ENCODE measurements at regions not wholly inside any gene's neighbourhood (a gene's known extent, or its start where the extent isn't known, plus 50 kb on each side); places are given as distances from the start of the nearest gene placed in this dataset.
"Not testable (repeated sequence)": the region's sequence is repeated elsewhere in the genome, so short reads cannot be mapped to it uniquely, and the experiment has no call there.

- DNase-seq (ENCODE audit: low spot score) = not testable (repeated sequence)
Measured at GRCh38 chr1:219863816-219864215, 64.5 kb downstream of the SLC30A10 start.

GRCh38 chr1:219862366-219862765 is 66.0 kb downstream of the SLC30A10 start:
- no peak for DNase-seq (ENCODE audit: low spot score)

GRCh38 chr1:219858980-219859379 is 69.4 kb downstream of the SLC30A10 start:
- no peak for DNase-seq (ENCODE audit: low spot score)

- no peak for DNase-seq (ENCODE audit: low spot score)
Measured at GRCh38 chr1:219847215-219847855, 81.0 kb downstream of the SLC30A10 start.

- not testable (repeated sequence) for DNase-seq (ENCODE audit: low spot score)
Measured at GRCh38 chr1:219839595-219839994, 88.8 kb downstream of the SLC30A10 start.

GRCh38 chr1:219837994-219838294 is 90.4 kb downstream of the SLC30A10 start:
- no peak for DNase-seq (ENCODE audit: low spot score)

- peak; percentile 63 for DNase-seq (ENCODE audit: low spot score)
Measured at GRCh38 chr1:219837274-219837993, 90.9 kb downstream of the SLC30A10 start.

GRCh38 chr1:219834314-219834917 is 93.9 kb downstream of the SLC30A10 start:
- DNase-seq (ENCODE audit: low spot score) = no peak

GRCh38 chr1:219833214-219833815 is 95.0 kb downstream of the SLC30A10 start:
- DNase-seq (ENCODE audit: low spot score) = no peak

- DNase-seq (ENCODE audit: low spot score) = no peak
Measured at GRCh38 chr1:219826290-219826689, 102.1 kb downstream of the SLC30A10 start.

- no peak for DNase-seq (ENCODE audit: low spot score)
Measured at GRCh38 chr1:219825355-219825754, 103.0 kb downstream of the SLC30A10 start.

GRCh38 chr1:219824338-219824737 is 104.0 kb downstream of the SLC30A10 start:
- no peak for DNase-seq (ENCODE audit: low spot score)

GRCh38 chr1:219820551-219820950 is 107.8 kb downstream of the SLC30A10 start:
- no peak for DNase-seq (ENCODE audit: low spot score)

- DNase-seq (ENCODE audit: low spot score) = no peak
Measured at GRCh38 chr1:219817914-219818313, 110.4 kb downstream of the SLC30A10 start.

GRCh38 chr1:219813294-219813693 is 115.1 kb downstream of the SLC30A10 start:
- DNase-seq (ENCODE audit: low spot score) = no peak

GRCh38 chr1:219812491-219813203 is 115.7 kb downstream of the SLC30A10 start:
- peak; percentile 90 for DNase-seq (ENCODE audit: low spot score)

GRCh38 chr1:219812086-219812485 is 116.3 kb downstream of the SLC30A10 start:
- DNase-seq (ENCODE audit: low spot score) = no peak

GRCh38 chr1:219810451-219810850 is 117.9 kb downstream of the SLC30A10 start:
- no peak for DNase-seq (ENCODE audit: low spot score)

- DNase-seq (ENCODE audit: low spot score) = no peak
Measured at GRCh38 chr1:219808790-219809189, 119.6 kb downstream of the SLC30A10 start.

GRCh38 chr1:219806642-219807041 is 121.7 kb downstream of the SLC30A10 start:
- DNase-seq (ENCODE audit: low spot score) = peak; percentile 91

- no peak for DNase-seq (ENCODE audit: low spot score)
Measured at GRCh38 chr1:219806020-219806419, 122.3 kb downstream of the SLC30A10 start.

- no peak for DNase-seq (ENCODE audit: low spot score)
Measured at GRCh38 chr1:219805191-219805590, 123.2 kb downstream of the SLC30A10 start.

Data from SW480 (cell line).